Muscle of leg (tissue), 3 donors: ENCODE measurements at regions not wholly inside any gene's neighbourhood (a gene's known extent, or its start where the extent isn't known, plus 50 kb on each side); places are given as distances from the start of the nearest gene placed in this dataset.

ENCODE experiments used
- DNase-seq: peaks from one replicate; pipeline ENCODE4 v3.0.0; 2013
- H3K27ac ChIP-seq: one replicate; pipeline ENCODE4 v1.5.1; 2013; ENCODE audit warnings: mild to moderate bottlenecking, low read length, control low read depth
- H3K27me3 ChIP-seq: one replicate; pipeline ENCODE4 v1.6.1; 2013; ENCODE audit warnings: low read length; ENCODE audit not compliant: control insufficient read depth, insufficient read depth
- H3K36me3 ChIP-seq: one replicate; pipeline ENCODE4 v1.6.1; 2013; ENCODE audit warnings: low read length; ENCODE audit not compliant: control insufficient read depth, insufficient read depth
- H3K4me1 ChIP-seq: one replicate; pipeline ENCODE4 v1.6.1; 2013; ENCODE audit warnings: low read length; ENCODE audit not compliant: control insufficient read depth, insufficient read depth
- H3K4me3 ChIP-seq: one replicate; pipeline ENCODE4 v1.5.1; 2013; ENCODE audit warnings: low read length, control low read depth
- H3K9me3 ChIP-seq: replicated peaks from 2 replicates; pipeline ENCODE4 v1.6.1; 2013; ENCODE audit warnings: low read depth, low read length; ENCODE audit not compliant: control insufficient read depth
- WGBS: methylation state at CpG from one replicate; pipeline ENCODE4 v1.1.5; 2013; ENCODE audit warnings: missing lambda C conversion rate; ENCODE audit not compliant: insufficient coverage; 5-methylcytosine and 5-hydroxymethylcytosine counted together

DNA sequence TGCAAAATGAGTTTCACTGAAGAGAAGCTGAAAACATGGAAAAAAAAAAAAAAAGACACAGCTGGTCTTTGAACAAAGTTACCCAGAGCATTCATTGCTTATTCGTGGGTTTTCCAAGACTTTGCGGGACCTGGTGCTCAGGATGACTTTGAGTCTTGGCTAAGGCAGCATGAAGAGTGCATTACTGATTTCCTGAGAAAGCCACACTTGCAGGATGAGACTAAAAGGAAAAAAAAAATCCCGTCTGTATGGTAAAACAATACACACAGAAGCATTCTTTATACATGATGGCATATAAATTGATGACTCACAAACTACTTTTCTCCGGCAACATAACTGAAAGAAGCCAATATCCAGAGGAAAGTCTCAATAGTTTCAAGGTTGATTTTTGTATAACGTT is 195.4 kb downstream of the SPP2 start:
- H3K4me1 ChIP-seq = no peaks in the 10 kb centered on the region
- H3K27me3 ChIP-seq = no peaks in the 10 kb centered on the region
- no CpG with 5 or more reads among the region's 5 CpGs for WGBS
- no peaks in the 10 kb centered on the region for H3K36me3 ChIP-seq
- peak; percentile 69 for DNase-seq
- no peak overlapping the region for H3K27ac ChIP-seq
- no peaks in the 10 kb centered on the region for H3K9me3 ChIP-seq
- H3K4me3 ChIP-seq = no peak overlapping the region

- Histone ChIP-seq H3K27ac (no peak overlapping the region), H3K36me3 (no peaks in the 10 kb centered on the region), H3K27me3 (no peaks in the 10 kb centered on the region), H3K4me1 (no peaks in the 10 kb centered on the region), H3K9me3 (no peaks in the 10 kb centered on the region), H3K4me3 (no peak overlapping the region)
- no peak for DNase-seq
- no CpG with 5 or more reads among the region's 2 CpGs for WGBS
Observed at GRCh38 chr2:234243871-234244565, 193.5 kb downstream of the SPP2 start.

- H3K9me3 ChIP-seq = no peaks in the 10 kb centered on the region
- no peaks in the 10 kb centered on the region for H3K4me1 ChIP-seq
- WGBS = no CpG with 5 or more reads among the region's 3 CpGs
- no peaks in the 10 kb centered on the region for H3K27me3 ChIP-seq
- no peak overlapping the region for H3K4me3 ChIP-seq
- H3K36me3 ChIP-seq = no peaks in the 10 kb centered on the region
- no peak for DNase-seq
- H3K27ac ChIP-seq = no peak overlapping the region
Observed at GRCh38 chr2:234242459-234242836, 191.9 kb downstream of the SPP2 start.

- no peak for DNase-seq
- Histone ChIP-seq H3K9me3 (no peaks in the 10 kb centered on the region), H3K27me3 (no peaks in the 10 kb centered on the region), H3K27ac (no peak overlapping the region), H3K36me3 (no peaks in the 10 kb centered on the region), H3K4me1 (no peaks in the 10 kb centered on the region), H3K4me3 (no peak overlapping the region)
- WGBS = 0% methylated on average over 1 of the region's 13 CpGs
Observed at GRCh38 chr2:234241656-234242458, 191.4 kb downstream of the SPP2 start.

DNA sequence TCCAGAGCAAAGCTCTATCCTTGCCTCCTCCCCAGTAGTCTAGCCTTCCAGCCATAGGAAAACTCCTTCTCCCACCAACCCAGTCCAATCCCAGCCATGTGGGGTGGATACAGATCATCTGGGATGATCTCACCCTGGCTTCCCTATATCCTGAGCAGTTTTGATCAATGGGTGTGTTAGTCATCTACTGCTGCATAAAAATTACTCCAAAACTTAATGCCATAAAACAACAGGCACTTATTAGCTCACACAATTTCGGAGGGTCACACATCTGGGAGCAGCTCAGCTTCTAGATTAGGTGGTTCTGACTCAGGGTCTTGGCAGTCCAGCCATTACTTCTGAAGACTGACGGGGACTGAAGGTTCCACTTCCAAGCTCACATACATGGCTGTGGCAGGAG is 190.4 kb downstream of the SPP2 start:
- no peaks in the 10 kb centered on the region for H3K9me3 ChIP-seq
- H3K36me3 ChIP-seq = no peaks in the 10 kb centered on the region
- no CpG with 5 or more reads among the region's 2 CpGs for WGBS
- no peak for DNase-seq
- no peak overlapping the region for H3K27ac ChIP-seq
- no peaks in the 10 kb centered on the region for H3K27me3 ChIP-seq
- H3K4me3 ChIP-seq = no peak overlapping the region
- no peaks in the 10 kb centered on the region for H3K4me1 ChIP-seq

GRCh38 chr2:234235191-234235590 is 184.7 kb downstream of the SPP2 start:
- Histone ChIP-seq H3K9me3 (no peaks in the 10 kb centered on the region), H3K27me3 (no peaks in the 10 kb centered on the region), H3K4me1 (no peaks in the 10 kb centered on the region), H3K36me3 (no peaks in the 10 kb centered on the region), H3K27ac (no peak overlapping the region), H3K4me3 (no peak overlapping the region)
- DNase-seq = no peak

GRCh38 chr2:234231460-234231859 is 181.0 kb downstream of the SPP2 start:
- no peak overlapping the region for H3K4me3 ChIP-seq
- WGBS = no CpG with 5 or more reads among the region's 1 CpG
- no peaks in the 10 kb centered on the region for H3K27me3 ChIP-seq
- H3K4me1 ChIP-seq = no peaks in the 10 kb centered on the region
- no peak overlapping the region for H3K27ac ChIP-seq
- H3K36me3 ChIP-seq = no peaks in the 10 kb centered on the region
- no peak for DNase-seq
- no peaks in the 10 kb centered on the region for H3K9me3 ChIP-seq

- Histone ChIP-seq H3K27ac (no peak overlapping the region), H3K36me3 (no peaks in the 10 kb centered on the region), H3K4me3 (no peak overlapping the region), H3K9me3 (no peaks in the 10 kb centered on the region), H3K27me3 (no peaks in the 10 kb centered on the region), H3K4me1 (no peaks in the 10 kb centered on the region)
- WGBS = no CpG with 5 or more reads among the region's 4 CpGs
- DNase-seq = no peak
Observed at GRCh38 chr2:234219046-234219310, 168.5 kb downstream of the SPP2 start.

DNA sequence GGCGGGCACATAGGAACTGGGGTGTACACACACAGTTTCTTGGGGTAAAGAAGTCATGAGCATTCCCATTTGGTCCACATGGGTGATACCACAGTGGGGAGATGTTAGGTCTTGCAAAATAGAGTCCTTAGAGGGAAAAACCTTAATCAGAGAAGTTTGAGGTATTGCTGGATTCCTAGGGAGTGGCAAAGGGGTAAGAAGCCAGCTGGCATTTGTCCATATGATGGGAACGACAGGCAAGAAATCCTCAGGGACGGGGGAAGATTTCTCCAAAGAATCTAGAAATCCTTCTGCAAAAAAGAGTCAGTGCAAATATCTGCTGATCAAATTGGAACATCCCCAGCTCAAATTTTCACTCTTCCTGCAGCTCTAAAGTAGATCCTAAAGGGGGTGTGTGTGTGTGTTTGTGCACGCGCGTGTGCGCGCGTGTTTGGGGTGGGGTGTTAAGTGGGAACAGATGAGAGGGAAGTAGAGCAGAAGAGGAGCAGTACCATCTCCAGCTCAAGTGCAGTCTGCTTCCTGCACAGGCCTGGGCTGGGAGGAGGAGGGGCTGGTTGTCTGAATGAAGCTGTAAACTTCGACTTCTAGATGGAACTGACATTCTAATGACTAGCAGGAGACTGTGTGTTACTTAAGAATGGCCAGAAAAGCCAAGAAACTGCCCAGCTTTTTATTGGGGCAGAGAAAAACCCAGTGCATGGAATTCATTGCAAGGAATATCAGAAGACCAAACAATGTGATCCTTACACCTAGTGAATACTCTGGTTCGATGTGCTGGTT is 168.0 kb downstream of the SPP2 start:
- WGBS = 25% methylated on average over 2 of the region's 11 CpGs
- no peak overlapping the region for H3K4me3 ChIP-seq
- H3K4me1 ChIP-seq = no peaks in the 10 kb centered on the region
- H3K27ac ChIP-seq = no peak overlapping the region
- DNase-seq = peak; percentile 24
- H3K36me3 ChIP-seq = no peaks in the 10 kb centered on the region
- H3K9me3 ChIP-seq = no peaks in the 10 kb centered on the region
- H3K27me3 ChIP-seq = no peaks in the 10 kb centered on the region

DNA sequence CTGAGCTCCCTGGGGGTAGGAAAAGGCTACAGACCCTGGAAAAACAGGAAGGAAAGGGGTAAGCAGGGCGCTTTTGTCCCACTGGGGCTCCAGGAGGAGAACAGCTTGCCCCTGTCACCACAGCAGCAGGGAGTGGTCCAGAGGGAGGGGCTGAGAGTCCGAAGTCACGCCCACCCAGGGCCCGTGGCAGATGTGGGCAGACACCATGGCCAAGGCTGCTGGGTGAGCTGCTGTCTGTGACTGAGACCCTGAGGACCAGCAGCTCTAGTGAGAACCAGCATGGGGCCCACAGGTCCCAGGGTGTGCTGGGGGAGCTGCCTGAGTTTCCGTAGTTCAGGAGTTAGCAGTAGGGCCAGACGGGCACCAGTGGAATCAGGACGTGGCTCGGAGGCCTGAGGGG is 162.0 kb downstream of the SPP2 start:
- no peaks in the 10 kb centered on the region for H3K36me3 ChIP-seq
- 72% methylated on average over 8 of the region's 8 CpGs for WGBS

More for the DNA sequence above, 162.0 kb downstream of the SPP2 start:
- DNase-seq = no peak
- no peak overlapping the region for H3K4me3 ChIP-seq
- no peaks in the 10 kb centered on the region for H3K9me3 ChIP-seq
- H3K4me1 ChIP-seq = no peaks in the 10 kb centered on the region
- H3K27me3 ChIP-seq = no peaks in the 10 kb centered on the region
- no peak overlapping the region for H3K27ac ChIP-seq
